ENCODE measurements at regions not wholly inside any gene's neighbourhood (a gene's known extent, or its start where the extent isn't known, plus 50 kb on each side); places are given as distances from the start of the nearest gene placed in this dataset.

GRCh38 chr6:33950891-33951889, 147.4 kb upstream of the MLN start:
- no peak for DNase-seq (ENCODE audit: low spot score)

DNA sequence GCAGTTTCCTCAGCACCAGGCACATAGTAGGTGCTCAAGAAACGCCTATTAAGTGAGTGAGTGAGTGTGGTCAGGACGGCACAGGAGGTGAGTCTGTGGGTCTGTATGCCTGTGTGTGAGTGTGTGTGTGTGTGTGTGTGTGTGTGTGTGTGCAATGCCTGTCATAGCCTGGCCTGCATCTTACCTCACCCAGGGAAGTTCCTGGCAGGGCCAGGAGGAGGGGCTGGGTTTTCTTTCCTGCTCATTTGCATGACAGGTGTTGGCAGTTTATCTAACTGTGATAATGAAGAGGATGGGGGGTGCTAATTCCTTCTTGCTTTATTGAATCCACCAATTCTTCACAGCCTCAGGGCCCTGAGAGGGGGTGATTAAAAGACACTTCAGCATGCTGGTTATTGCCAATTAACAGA, 146.7 kb upstream of the MLN start:
- DNase-seq (ENCODE audit: low spot score) = no peak

DNA sequence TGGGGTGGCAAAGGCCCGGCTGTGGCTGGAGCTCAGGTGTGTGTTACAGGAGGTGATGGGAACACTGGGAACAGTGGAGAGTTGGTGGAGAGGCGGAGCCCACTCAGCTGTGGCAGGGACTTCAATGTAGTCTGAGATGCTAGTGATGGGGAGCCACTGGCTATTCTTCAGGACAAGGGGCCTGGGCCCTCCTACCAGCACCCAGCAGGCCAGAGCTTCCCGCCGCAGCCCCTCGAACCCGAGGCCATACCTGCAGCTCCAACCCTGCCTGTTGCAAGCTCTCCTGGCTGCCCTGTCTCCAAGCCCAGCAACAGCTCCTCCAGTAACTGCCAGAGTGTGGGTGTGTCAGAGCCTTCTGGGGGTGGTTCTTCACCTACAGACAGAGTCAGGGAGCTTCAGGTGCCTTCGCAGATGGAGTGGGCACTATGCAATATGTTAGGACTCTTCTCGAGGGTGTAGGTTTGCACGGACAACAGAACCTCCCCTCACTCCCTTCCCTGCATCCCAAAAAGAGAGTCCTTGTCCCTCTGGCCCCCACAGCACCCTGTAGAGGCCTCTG, 146.2 kb upstream of the MLN start:
- DNase-seq (ENCODE audit: low spot score) = no peak

DNA sequence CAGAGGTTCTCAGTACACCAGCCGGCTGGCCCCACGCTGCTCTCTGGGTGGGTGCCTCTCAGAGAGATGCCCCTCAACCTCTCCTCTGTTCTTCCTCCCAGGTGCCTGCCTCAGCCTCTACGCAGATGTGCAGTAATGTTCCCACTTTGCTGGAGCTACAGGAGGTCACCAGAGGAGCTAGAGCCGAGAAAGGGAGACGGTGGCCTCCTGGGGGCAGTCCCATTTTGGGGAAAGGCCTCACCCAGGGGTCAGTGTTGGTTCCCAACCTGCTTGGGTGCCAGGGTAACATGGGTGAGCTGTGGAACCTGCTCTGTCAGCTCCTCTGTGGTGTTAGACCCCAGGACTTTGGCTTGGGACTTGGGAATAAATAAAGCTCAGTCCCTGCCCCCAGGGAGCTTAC, 145.3 kb upstream of the MLN start:
- no peak for DNase-seq (ENCODE audit: low spot score)

DNA sequence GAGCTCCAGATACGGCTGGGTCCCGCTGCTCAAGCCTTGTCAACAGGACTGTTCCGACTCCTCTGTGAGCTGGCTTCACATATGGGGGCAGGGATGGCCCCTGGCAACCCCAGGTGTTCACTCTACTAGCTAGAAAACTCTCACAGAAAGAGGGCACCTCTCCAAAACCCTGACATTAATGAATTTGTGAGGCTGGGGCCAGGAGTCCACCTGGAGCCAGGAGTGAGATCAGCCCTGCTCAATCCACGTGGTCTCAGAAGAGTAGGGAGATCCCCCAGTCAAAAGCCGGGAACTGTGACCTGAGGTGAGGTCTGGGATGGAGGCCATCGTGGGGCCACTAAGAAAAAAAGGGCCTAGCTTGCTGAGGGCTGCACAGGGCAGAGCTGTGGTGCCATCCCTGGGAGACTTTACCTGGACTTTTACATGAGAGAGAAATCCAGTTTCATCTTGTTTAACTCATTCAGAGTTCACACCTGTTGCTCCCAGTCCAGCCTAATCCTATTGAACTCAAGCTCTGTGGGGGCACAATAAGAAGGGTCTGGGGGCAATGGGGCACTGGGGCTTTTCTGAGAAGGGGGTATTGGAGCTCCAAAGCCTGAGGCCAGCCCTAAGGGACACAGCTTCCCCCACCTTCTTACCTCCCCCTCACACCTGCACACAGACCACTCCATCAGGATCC, 144.3 kb upstream of the MLN start:
- DNase-seq (ENCODE audit: low spot score) = no peak

DNA sequence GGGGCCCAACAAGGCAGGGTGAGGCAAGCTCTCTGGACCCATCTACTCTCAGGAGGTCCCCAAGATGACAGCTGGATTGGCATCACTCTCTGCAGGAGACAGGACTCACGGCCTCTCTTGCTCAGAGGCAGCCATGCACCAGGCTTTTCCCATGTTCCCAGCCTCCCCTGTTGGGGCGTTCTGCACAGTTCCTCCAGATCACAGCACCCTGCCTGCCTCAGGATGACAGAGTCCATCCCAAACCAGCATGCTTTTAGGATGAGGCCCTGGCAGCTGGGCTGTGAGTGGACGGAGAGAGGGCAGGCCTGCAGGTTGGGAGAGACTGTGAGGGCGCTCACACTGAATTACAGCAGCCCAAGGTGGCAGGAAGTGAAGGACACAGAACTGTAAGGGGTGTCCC, 143.2 kb upstream of the MLN start:
- DNase-seq (ENCODE audit: low spot score) = no peak

DNA sequence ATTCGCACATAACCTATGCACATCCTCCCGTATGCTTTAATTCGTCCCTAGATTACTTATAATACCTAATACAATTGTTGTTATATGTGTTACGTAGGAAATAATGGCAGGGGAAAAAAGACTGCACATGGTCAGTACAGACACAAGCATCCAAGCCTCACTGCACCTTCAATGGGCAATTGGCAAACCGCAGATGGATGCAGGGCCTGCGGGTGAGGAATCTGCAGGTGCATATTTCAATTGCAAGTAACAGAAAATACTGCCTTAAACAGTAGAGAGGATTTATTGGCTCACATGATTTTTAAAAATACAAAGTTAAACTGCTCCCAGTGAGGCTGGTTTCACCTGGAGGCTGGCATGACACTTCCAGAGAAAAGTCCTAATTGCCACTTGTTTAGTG, 142.1 kb upstream of the MLN start:
- no peak for DNase-seq (ENCODE audit: low spot score)

GRCh38 chr6:33944686-33945411, 141.0 kb upstream of the MLN start:
- no peak for DNase-seq (ENCODE audit: low spot score)

- no peak for DNase-seq (ENCODE audit: low spot score)
Measured at GRCh38 chr6:33936886-33937285, 133.1 kb upstream of the MLN start.

DNA sequence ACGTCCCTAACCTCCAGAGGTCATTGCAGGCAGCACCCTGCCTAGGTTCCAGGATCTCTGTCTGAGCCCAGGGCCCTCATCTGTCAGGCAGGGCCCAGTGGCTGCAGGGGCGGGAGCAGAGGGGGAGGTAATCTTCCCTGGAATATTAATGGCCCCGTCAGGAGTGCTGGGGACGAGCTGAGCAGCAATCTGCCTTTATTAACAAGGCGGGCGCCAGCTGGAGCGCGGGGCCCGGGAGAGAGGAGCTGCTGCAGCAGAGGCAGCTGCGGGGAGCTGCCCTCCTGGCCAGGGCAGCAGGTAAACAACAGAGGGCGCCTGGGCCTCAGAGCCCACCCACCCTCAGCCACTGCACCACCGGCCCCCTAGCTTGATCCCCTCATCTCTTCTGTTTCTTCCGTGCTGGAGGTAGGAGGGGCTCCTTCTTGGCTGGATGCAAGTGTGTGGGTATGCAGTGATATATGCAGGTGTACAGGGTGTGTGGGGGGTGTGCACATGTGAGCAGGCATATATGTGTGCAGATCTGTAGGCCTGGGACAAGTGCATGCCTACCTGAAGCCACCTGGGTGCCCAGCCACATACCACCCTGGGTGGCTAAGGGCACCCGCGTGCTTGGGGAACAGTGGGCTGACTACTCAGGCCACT, 131.8 kb upstream of the MLN start:
- DNase-seq (ENCODE audit: low spot score) = no peak

GRCh38 chr6:33934731-33935270, 131.0 kb upstream of the MLN start:
- no peak for DNase-seq (ENCODE audit: low spot score)

- no peak for DNase-seq (ENCODE audit: low spot score)
Measured at GRCh38 chr6:33933101-33933500, 129.3 kb upstream of the MLN start.

DNA sequence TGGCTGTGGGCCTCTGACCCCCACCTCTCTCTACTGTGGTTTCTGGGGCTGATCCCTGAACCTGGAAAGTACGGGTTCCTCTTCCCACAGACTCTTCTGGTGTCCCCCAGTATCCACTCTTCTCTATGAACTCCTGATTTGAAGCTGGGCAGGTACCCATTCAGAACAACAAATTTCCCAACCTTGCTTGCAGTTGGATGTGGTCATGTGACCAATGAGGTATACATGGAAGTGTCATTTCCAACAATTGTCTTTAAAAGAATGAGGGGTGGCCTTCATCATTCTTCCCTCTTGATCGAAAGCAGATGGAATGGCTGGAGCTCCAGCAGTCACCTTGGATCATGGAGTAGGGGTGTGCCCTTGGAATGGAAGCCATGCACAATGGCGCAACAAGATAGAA, 128.0 kb upstream of the MLN start:
- no peak for DNase-seq (ENCODE audit: low spot score)

- no peak for DNase-seq (ENCODE audit: low spot score)
Measured at GRCh38 chr6:33929575-33930288, 125.9 kb upstream of the MLN start.

GRCh38 chr6:33927616-33928015, 123.8 kb upstream of the MLN start:
- no peak for DNase-seq (ENCODE audit: low spot score)

DNA sequence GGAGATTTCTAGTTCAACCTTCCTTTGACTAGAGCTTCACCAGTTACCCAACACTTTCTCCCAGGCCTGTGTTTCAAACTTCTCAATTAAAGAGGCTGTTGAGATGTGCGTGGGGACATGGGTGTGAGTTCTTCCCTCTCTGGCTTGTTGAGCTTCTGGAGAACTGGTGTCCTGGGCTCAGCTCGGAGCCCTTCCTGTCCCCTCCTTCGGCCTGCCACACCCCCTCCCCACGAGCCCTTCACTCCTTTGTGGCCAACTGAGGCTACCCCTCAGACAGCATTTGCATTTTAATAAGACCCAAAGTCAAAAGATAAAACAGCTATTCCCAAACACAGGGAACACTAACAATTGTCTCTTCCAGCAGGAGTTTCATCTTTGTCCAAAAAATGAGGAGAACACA, 123.3 kb upstream of the MLN start:
- DNase-seq (ENCODE audit: low spot score) = no peak

GRCh38 chr6:33926451-33926850, 122.6 kb upstream of the MLN start:
- no peak for DNase-seq (ENCODE audit: low spot score)

DNA sequence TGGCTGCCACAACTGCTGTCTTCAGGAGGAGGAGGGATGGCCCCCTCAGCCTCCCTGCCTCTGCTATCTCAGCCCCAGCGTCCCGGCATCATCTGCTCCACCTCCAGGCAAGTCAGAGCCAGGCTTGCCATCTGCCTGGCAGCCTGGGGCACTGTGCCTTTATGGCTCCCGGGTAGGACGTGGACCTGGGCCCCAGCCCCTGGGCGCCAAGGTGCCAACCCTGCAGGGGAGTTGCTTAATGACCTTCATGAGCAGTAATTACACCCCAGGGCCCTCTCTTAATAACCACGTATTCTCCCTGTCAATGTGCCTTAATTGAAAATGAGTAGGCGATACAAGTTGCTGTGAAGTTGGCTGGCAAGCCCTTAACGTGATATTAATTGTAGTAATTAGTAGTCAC, 122.1 kb upstream of the MLN start:
- no peak for DNase-seq (ENCODE audit: low spot score)

- no peak for DNase-seq (ENCODE audit: low spot score)
Measured at GRCh38 chr6:33925210-33925609, 121.4 kb upstream of the MLN start.

- no peak for DNase-seq (ENCODE audit: low spot score)
Measured at GRCh38 chr6:33924681-33925080, 120.9 kb upstream of the MLN start.

Measured in CD4-positive, alpha-beta T cell treated with Interleukin-2 at 100 ng/mL for 4 hours (primary cell).